ENCODE measurements at regions not wholly inside any gene's neighbourhood (a gene's known extent, or its start where the extent isn't known, plus 50 kb on each side); places are given as distances from the start of the nearest gene placed in this dataset.
"Not testable (repeated sequence)": the region's sequence is repeated elsewhere in the genome, so short reads cannot be mapped to it uniquely, and the experiment has no call there.

DNA sequence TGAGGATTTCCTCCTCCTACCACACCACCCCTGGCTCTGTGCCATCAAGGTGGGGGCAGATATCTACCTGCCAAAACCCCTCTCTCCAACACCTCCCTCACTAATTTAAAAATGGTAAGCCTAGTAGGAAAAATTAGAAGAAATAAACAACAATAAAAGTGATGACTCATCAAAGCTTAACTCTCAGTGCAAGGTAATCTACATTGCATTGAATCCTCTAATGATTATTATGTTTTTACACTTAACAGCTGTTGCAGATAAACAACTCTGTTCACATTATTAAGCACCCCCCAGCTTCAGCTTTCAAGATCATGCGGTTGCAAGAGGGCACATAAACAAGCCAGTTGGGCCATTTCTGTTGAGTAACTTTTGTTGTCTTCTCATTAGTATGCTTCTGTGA lies 396.1 kb upstream of the ATP11B start:
- no peak for DNase-seq (ENCODE audit: low read depth, low spot score)

DNA sequence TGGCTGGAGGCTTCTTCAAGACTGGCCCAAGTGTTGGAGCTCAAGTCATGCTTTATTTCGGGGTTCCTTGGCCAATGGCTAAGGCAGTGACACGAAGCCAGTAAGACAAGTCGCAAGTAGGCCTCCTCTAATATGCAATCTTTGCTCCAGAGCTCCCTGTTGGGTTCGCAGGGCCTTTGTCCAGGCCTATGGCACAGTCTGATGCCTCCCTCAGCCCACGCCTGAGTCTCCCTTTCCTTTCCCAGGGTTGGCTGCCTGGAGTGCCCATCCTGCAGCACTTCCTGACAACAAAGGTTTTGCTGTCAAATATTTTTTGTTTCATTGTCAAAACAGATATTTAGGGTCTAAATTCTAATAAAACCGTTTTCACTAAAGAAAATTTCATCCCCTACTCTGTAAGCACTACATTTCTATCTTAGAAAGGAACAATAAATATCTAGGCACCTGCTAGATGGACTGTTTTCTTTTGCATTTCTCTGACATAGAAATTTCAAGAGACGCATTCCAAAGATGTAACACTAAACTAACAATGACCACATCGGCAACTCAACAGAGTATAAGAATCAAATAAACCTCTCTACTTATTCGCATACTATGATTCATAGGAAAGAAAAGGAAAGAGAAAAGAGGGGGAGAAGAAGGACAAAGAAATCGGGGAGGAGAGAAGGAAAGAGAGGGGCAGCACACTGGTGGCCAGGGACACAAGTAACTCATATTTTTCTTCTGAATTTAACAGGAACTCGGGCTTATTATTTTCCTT lies 393.1 kb upstream of the ATP11B start:
- no peak for DNase-seq (ENCODE audit: low read depth, low spot score)

DNA sequence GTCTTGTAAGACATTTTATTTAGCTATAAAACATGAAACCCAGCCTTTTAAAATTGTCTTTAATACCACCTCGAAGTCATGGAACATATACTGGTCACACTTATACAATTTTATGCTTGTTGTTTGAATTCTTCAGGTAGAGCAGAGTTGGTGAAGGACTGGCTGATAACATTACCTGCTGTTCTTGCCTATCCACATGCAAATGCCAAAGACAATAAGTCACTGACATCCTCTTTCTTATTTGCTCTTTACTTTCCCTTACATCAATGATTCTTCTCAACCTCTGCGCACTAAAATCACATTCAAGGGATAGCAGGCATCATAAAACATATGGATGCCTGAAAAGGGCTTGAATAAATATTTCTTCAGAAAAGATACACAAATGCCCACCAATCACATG lies 392.5 kb upstream of the ATP11B start:
- DNase-seq (ENCODE audit: low read depth, low spot score), result no peak

DNA sequence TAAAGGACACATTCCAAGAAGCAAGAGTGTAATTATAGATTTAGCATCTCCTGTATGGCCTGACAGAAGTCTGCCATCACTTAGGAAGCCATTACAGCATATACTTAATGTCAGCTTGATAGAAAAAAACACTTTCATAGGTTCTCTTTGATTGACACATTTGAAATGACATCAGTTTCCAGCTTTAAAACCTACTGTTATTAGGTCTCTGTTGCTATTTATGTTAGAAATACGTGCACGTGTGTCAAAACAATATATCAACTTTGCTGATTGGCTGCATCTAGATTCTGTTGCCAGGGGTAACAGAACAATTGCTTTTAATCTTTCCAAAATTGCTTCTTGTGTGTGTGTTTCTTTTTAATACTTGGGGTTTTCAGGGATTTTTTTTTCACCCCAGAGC lies 389.3 kb upstream of the ATP11B start:
- DNase-seq (ENCODE audit: low read depth, low spot score), result no peak

DNA sequence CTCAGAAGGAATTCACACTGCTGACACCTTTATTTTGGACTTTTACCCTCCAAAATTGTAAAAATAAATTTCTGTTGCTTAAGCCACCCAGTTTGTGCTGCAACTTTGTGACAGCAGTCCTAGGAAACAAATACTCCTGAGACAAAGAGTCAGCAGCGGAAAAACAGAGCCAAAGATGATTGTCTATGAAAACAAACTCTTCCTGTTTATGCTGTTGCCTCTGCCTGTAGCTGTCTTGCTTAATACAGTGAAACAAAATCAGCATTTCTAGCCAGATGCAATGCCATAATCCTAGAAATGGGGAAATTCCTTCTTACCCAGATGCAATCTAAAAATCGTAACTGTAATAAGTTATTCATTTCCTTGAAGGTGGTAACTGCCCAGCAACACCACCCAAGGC lies 387.5 kb upstream of the ATP11B start:
- no peak for DNase-seq (ENCODE audit: low read depth, low spot score)

DNA sequence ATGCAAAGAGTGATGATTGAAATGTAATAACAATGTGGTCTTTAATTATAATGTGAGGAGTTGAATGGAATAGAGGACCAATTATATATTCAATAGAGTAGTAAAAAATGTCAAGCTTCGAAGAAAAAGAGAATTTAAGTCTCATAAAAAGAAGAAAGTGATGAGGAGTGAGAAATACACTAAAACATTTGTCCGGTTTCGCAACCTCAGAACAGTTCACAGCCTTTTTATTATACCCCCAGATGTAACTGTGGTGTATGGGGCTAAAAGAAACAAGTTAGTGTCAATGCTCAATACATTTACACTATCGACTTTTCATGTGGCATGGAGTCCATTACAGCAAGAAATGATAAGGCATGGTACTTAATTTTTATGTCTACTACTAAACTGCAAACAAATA lies 386.5 kb upstream of the ATP11B start:
- DNase-seq (ENCODE audit: low read depth, low spot score), result no peak

GRCh38 chr3:182410051-182410450 lies 383.3 kb upstream of the ATP11B start:
- DNase-seq (ENCODE audit: low read depth, low spot score), result no peak

DNA sequence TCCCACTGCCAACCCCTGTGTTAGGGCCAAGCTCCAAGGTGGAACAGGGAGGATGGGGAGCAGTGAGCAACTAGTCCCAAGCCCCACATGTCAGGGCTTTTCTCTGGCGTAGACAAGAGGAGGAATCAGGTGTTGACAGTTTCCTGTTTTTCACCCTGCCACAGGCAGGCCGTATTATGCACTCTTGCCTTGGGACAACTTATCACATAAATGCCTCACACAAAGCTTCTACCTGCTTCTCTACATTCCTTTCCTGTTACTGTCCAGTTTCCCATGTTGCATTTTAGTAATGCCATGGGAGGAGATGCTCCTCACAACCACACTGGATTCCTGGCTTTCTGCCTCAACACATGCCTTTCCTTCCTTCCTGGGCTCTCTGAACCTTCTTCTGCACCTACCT lies 381.2 kb upstream of the ATP11B start:
- peak; percentile 51 for DNase-seq (ENCODE audit: low read depth, low spot score)

DNA sequence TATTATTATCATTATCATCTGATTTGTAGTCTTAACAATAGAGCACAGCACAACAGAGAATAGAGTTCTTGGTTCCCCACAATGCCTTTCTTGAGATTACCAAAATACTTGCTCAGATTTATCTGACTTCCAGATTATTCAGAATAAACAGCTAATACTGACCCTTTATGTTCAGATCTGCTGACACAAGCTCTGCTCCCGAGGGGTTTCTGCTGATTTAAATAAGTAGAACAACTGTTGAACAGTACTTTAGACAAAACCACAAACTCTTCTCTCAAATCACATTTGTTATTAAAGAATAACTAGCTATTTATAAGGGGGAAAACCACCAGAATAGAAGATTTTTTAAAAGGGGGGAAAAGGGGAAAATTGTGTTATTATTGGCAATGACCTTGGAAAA lies 380.2 kb upstream of the ATP11B start:
- no peak for DNase-seq (ENCODE audit: low read depth, low spot score)

DNA sequence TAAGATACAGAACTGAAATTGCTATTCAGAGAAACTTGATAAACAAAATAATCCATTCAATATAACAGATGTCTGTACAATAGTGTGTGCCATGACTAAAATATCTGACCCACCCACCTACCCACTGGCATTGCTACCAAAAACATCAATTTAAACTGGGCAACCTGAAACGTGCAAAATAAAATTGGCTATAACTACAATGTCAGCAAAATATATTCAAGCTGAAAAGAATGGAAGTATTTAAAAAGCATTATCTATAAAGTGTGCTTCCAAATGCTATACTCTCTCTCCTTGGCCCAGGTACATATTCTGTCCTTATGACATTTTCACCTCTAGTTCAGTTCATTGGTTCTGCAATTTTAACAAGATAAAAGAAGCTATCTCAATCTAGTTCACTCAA lies 379.6 kb upstream of the ATP11B start:
- no peak for DNase-seq (ENCODE audit: low read depth, low spot score)

GRCh38 chr3:182414586-182414985 lies 378.7 kb upstream of the ATP11B start:
- peak; percentile 36 for DNase-seq (ENCODE audit: low read depth, low spot score)

- DNase-seq (ENCODE audit: low read depth, low spot score), result no peak
Measured at GRCh38 chr3:182420741-182421140, 372.6 kb upstream of the ATP11B start.

- DNase-seq (ENCODE audit: low read depth, low spot score), result no peak
Measured at GRCh38 chr3:182424006-182424405, 369.3 kb upstream of the ATP11B start.

GRCh38 chr3:182425926-182426718 lies 367.2 kb upstream of the ATP11B start:
- DNase-seq (ENCODE audit: low read depth, low spot score), result peak; percentile 29

DNA sequence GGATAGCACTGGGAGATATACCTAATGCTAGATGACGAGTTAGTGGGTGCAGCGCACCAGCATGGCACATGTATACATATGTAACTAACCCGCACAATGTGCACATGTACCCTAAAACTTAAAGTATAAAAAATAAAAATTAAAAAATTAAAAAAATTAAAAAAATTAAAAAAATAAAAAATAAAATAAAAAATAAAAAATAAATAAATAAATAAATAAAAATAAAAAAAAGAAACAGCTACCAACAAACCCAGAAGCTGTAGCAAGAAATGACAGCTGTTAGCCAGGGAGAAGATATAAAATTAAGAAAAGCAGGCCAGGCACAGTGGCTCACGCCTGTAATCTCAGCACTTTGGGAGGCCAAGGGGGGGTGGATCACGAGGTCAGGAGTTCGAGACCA lies 361.3 kb upstream of the ATP11B start:
- DNase-seq (ENCODE audit: low read depth, low spot score), result not testable (repeated sequence)

DNA sequence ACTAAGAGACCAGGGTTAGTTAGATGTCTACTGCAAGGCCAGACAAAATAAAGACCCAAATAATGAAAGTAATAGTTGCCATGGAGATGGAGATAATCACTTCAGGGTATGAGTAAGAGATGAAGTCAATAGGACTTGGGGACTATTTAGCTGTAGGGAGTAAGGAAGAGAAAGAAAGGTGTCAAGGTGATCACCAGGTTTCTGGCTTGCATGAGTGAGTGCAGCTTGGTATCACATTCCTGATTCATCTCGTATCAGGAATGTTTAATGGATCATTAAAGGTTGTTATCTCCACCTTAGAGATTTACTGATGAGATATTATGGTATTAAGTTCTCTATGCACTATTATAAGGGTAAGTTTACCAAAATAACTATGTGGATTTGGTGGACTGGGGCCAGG lies 357.4 kb upstream of the ATP11B start:
- no peak for DNase-seq (ENCODE audit: low read depth, low spot score)

DNA sequence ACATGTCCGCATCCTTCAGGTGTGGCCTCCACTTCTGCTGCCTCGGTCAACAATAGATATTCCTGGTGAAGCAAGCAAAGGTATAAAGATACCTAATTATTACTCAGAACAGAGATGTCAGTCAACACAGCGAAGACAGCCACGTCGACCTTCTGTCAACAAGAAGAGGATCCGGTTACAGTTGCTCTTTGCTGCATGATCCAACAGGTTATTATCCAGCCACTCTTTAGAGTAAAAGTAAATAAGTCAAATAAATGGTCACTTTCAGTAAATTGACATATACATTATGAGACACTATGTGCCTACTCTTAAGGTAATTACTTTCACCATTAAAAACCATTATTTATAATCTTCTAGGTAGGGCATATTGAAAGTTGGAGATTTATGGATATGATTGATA lies 356.8 kb upstream of the ATP11B start:
- DNase-seq (ENCODE audit: low read depth, low spot score), result no peak

DNA sequence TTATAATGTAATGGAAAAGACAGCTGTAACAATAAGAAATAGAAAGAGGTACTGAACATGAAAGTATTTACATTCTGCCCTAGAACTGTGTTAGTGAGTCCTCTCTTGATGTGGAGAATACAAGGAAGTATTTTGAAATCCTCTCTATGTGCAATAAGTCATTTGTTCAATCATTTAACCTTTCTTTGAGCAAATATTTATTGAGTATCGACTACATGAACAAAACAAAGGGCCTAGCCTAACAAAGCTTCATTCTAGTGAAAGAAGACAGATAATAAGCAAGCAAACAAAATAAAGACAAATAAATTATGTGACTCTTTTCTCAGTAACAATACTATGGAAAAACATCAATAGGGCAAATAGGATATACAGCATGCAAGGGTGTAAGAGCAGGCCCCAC lies 354.9 kb upstream of the ATP11B start:
- DNase-seq (ENCODE audit: low read depth, low spot score), result no peak

DNA sequence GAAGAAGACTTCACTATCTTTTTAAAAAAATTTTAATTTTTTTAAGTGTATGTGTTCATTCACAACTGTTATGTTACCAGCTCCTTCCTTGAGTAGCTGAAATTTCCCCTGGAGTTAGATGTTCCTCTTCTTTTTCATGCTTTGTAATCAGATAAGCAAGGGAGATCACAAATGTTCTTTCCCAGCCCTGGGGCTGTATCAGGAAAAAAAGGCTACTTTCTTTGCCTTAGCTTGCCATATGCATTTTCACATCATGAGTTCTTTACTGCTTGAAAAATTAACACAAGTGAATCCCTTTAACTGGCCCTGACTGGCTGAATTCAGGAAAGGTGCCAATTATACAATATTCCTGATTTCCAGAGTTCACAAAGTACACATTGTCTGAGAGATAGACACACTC lies 353.2 kb upstream of the ATP11B start:
- DNase-seq (ENCODE audit: low read depth, low spot score), result no peak

- DNase-seq (ENCODE audit: low read depth, low spot score), result peak; percentile 40
Measured at GRCh38 chr3:182445576-182445975, 347.7 kb upstream of the ATP11B start.

GRCh38 chr3:182450942-182451787 lies 342.1 kb upstream of the ATP11B start:
- DNase-seq (ENCODE audit: low read depth, low spot score), result peak; percentile 18

DNA sequence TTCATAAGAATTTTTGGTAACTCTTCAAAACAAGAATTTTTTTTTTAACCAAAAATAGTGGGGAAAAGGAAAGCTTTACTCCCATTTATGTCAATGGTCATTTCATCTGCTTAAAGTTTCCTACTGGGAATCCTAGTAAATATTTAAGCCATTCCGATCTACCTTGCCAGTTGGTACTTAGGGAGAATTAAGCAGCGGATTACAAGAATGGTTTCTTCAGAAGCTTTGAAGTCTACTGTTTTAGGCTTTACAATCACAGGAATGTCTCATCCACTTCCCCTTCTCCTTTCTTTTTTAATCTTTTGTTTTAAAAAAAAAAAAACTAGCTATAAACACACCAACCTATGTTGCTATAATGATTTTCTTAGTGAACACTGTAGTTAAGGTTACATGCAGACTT lies 341.4 kb upstream of the ATP11B start:
- no peak for DNase-seq (ENCODE audit: low read depth, low spot score)

Measured in ELF-1 (cell line).